ENCODE measurements at regions not wholly inside any gene's neighbourhood (a gene's known extent, or its start where the extent isn't known, plus 50 kb on each side); places are given as distances from the start of the nearest gene placed in this dataset.

DNA sequence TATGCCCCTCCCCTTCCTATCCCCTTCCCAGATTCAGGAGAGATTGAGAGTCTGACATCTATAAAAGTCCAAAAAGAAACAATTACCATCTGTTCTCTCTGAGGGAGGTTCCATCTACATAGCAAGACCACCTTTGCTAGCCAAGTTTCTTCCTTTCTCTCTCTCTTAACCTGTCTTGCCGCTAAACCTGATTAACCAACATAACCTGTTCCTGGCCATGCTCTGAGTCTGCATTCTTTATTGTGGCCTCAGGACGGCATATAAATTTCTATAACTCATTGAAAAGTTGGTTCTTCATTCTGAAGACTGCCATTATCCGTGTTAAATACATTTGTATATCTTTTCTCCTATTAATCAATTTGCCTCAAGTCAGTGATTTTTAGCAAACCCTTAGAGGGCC is 594.0 kb downstream of the KCNH5 start:
- Histone ChIP-seq H3K56ac (ENCODE audit: extremely low read depth, insufficient read depth, low read length) (no peak overlapping the region), H3K23ac (ENCODE audit: low read depth, low read length) (no peak overlapping the region), H3K4me2 (ENCODE audit: low read depth, low read length) (no peak overlapping the region), H3K27me3 (ENCODE audit: control insufficient read depth, insufficient read depth, low read length) (no peaks in the 10 kb centered on the region), H2BK120ac (ENCODE audit: low read depth, low read length) (no peak overlapping the region), H3K36me3 (ENCODE audit: control insufficient read depth, insufficient read depth, low read length) (no peaks in the 10 kb centered on the region), H3K4me3 (ENCODE audit: insufficient read depth, low read depth, low read length) (no peak overlapping the region), H4K91ac (ENCODE audit: insufficient read depth, low read depth, low read length) (no peak overlapping the region), H3K9me1 (ENCODE audit: insufficient read depth, low read length) (no peaks in the 10 kb centered on the region), H2BK15ac (ENCODE audit: low read depth, low read length) (no peak overlapping the region), H2AK5ac (ENCODE audit: low read depth, low read length) (no peak overlapping the region), H2BK20ac (ENCODE audit: low read depth, low read length) (no peak overlapping the region), H3K14ac (replicated peaks; ENCODE audit: low read depth, low read length) (no peak overlapping the region), H3K4ac (ENCODE audit: low read depth, low read length) (no peak overlapping the region), H2AFZ (replicated peaks; ENCODE audit: low read length, poor library complexity) (no peak overlapping the region), H4K5ac (ENCODE audit: low read depth, low read length) (no peak overlapping the region), H2AK9ac (replicated peaks; ENCODE audit: low read depth, low read length, poor library complexity) (no peak overlapping the region), H2BK5ac (ENCODE audit: low read depth, low read length, poor library complexity, severe bottlenecking) (no peak overlapping the region), H3K9me3 (ENCODE audit: control insufficient read depth, insufficient read depth, low read length) (no peaks in the 10 kb centered on the region), H3K27ac (ENCODE audit: insufficient read depth, low read length) (no peak overlapping the region), H3K4me1 (ENCODE audit: control insufficient read depth, insufficient read depth, low read length) (no peaks in the 10 kb centered on the region), H3K79me1 (ENCODE audit: low read depth in 1 of 2, low read length in 2 of 2) (no peaks in the 10 kb centered on the region), H4K8ac (ENCODE audit: low read depth in 2 of 2, low read length in 2 of 2) (no peak overlapping the region), H3K18ac (ENCODE audit: low read depth, low read length) (no peak overlapping the region), H3K9ac (ENCODE audit: low read depth, low read length) (no peak overlapping the region), H4K20me1 (ENCODE audit: insufficient read depth, low read length) (no peaks in the 10 kb centered on the region)
- ChIA-PET POLR2A (ENCODE audit: unreplicated experiment) (no interaction called here), CTCF (no interaction called here)
- intact Hi-C loops (cut with micrococcal nuclease): no loop called here
- no TSS peak for BruUV-seq (replicated peaks)
- no peak for ATAC-seq (ENCODE audit: low read depth)
- dilution Hi-C loops (cut with HindIII; ENCODE audit: low sequenced_read_pairs, unreplicated experiment): no loop called here
- WGBS, 2 experiments (ENCODE audit: extremely low coverage in 2 of 2, insufficient read length in 1 of 2): no CpG with 5 or more reads among the region's 3 CpGs
- DNase-seq: no peak
- in situ Hi-C loops (cut with MboI; ENCODE audit: low sequenced_read_pairs): no loop called here
- TF ChIP-seq, protein P1, sequence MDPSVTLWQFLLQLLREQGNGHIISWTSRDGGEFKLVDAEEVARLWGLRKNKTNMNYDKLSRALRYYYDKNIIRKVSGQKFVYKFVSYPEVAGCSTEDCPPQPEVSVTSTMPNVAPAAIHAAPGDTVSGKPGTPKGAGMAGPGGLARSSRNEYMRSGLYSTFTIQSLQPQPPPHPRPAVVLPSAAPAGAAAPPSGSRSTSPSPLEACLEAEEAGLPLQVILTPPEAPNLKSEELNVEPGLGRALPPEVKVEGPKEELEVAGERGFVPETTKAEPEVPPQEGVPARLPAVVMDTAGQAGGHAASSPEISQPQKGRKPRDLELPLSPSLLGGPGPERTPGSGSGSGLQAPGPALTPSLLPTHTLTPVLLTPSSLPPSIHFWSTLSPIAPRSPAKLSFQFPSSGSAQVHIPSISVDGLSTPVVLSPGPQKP (IDR thresholded peaks at IDR 0.05; ENCODE audit: borderline replicate concordance, low read depth, low read length): no peak
- TF ChIP-seq, protein P2, sequence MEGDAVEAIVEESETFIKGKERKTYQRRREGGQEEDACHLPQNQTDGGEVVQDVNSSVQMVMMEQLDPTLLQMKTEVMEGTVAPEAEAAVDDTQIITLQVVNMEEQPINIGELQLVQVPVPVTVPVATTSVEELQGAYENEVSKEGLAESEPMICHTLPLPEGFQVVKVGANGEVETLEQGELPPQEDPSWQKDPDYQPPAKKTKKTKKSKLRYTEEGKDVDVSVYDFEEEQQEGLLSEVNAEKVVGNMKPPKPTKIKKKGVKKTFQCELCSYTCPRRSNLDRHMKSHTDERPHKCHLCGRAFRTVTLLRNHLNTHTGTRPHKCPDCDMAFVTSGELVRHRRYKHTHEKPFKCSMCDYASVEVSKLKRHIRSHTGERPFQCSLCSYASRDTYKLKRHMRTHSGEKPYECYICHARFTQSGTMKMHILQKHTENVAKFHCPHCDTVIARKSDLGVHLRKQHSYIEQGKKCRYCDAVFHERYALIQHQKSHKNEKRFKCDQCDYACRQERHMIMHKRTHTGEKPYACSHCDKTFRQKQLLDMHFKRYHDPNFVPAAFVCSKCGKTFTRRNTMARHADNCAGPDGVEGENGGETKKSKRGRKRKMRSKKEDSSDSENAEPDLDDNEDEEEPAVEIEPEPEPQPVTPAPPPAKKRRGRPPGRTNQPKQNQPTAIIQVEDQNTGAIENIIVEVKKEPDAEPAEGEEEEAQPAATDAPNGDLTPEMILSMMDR (conservative IDR thresholded peaks at IDR 0.05; ENCODE audit: low read depth, low read length): no peak
- TF ChIP-seq MXI1 (IDR thresholded peaks at IDR 0.05; ENCODE audit: borderline replicate concordance, low read depth, low read length) (no peak), RFX5 (IDR thresholded peaks at IDR 0.05; ENCODE audit: low read depth, low read length) (no peak), SMC3 (IDR thresholded peaks at IDR 0.05; ENCODE audit: low read depth, low read length) (no peak), CEBPB (IDR thresholded peaks at IDR 0.05; ENCODE audit: low read depth, low read length) (no peak), MAFK (IDR thresholded peaks at IDR 0.05; ENCODE audit: low read depth, low read length) (no peak)

All from IMR-90 (cell line).